ENCODE measurements at regions not wholly inside any gene's neighbourhood (a gene's known extent, or its start where the extent isn't known, plus 50 kb on each side); places are given as distances from the start of the nearest gene placed in this dataset.
A peak's percentile ranks its signal among the peaks of the same experiment; 100 is the strongest.
"Not testable (repeated sequence)": the region's sequence is repeated elsewhere in the genome, so short reads cannot be mapped to it uniquely, and the experiment has no call there.

DNA sequence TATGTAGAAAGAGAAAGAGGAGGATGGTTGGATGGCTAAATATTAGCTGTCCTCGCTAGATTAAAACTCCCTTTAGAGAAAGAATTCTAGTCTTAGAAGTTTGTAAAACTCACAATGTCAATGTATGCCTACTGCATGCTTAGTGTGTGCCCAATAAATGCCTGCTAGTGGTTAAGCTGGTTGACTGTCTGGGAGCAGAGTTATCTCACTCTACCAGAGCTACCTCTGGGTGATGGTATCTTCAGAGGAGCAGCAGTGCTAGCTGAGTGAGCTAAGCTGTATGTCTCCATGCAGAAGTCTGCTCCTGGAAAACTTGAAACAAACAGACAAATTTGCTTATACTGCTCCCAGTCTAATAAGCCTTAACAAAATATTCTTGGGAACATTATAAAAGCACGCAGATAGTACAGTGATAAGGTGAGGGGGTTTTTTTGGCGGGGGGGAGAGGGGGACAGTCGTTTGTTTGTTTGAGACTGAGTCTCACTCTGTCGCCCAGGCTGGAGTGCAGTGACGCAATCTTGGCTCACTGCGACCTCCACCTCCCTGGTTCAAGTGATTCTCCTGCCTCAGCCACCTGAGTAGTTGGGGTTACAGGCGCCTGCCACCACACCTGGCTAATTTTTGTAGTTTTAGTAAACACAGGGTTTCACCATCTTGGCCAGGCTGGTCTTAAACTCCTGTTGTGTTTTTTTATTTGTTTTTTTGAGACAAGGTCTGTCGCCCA lies 202.8 kb upstream of the TSC22D1 start:
- ChIA-PET CTCF (interaction anchor here (0.6 kb wide), 1 partner anchor 10 kb away, joined by 4 read pairs; no protein-coding TSS in a partner anchor), POLR2A (no interaction called here)
- no peak for TF ChIP-seq CTCF (IDR thresholded peaks at IDR 0.05)
- no peaks in the 10 kb centered on the region for H3K27me3 Mint-ChIP-seq
- H3K9me3 Mint-ChIP-seq = peaks cover 5% of the 10 kb centered on the region
- H3K27ac Mint-ChIP-seq = no peak overlapping the region
- no peaks in the 10 kb centered on the region for H3K36me3 Mint-ChIP-seq (ENCODE audit: low read depth)
- H3K4me1 ChIP-seq (ENCODE audit: insufficient read depth, low read length) = no peaks in the 10 kb centered on the region
- no peak overlapping the region for H3K4me3 ChIP-seq (ENCODE audit: low read length)
- intact Hi-C loops (cut with DNase I, micrococcal nuclease) = no loop called here
- H3K27ac ChIP-seq (ENCODE audit: low read depth in 1 of 2, low read length in 2 of 2) = no peak overlapping the region
- H3K27me3 ChIP-seq (ENCODE audit: control insufficient read depth in 1 of 2, insufficient read depth in 2 of 2, low read length in 2 of 2) = peaks cover 0 to 4% of the 10 kb centered on the region in 2 experiments
- DNase-seq (no peak), ATAC-seq (ENCODE audit: poor library complexity) (no peak)
- no peak overlapping the region for H3K4me3 Mint-ChIP-seq
- no peaks in the 10 kb centered on the region for H3K9me3 ChIP-seq (ENCODE audit: control insufficient read depth in 1 of 2, insufficient read depth in 1 of 2, low read length in 2 of 2)
- no peaks in the 10 kb centered on the region for H3K36me3 ChIP-seq (ENCODE audit: insufficient read depth, low read length)
- H3K4me1 Mint-ChIP-seq (ENCODE audit: low read depth) = no peaks in the 10 kb centered on the region

GRCh38 chr13:44775290-44775689 lies 199.2 kb upstream of the TSC22D1 start:
- H3K4me3 Mint-ChIP-seq; H3K4me1 ChIP-seq (ENCODE audit: insufficient read depth, low read length); H3K4me1 Mint-ChIP-seq (ENCODE audit: low read depth); H3K9me3 Mint-ChIP-seq; CTCF ChIA-PET; H3K4me3 ChIP-seq (ENCODE audit: low read length); H3K27ac ChIP-seq (ENCODE audit: low read depth in 1 of 2, low read length in 2 of 2); H3K27me3 ChIP-seq (ENCODE audit: control insufficient read depth in 1 of 2, insufficient read depth in 2 of 2, low read length in 2 of 2); H3K36me3 Mint-ChIP-seq (ENCODE audit: low read depth); H3K9me3 ChIP-seq (ENCODE audit: control insufficient read depth in 1 of 2, insufficient read depth in 1 of 2, low read length in 2 of 2); H3K27ac Mint-ChIP-seq; H3K36me3 ChIP-seq (ENCODE audit: insufficient read depth, low read length); DNase-seq; intact Hi-C loops (cut with DNase I, micrococcal nuclease); ATAC-seq (ENCODE audit: poor library complexity); H3K27me3 Mint-ChIP-seq; POLR2A ChIA-PET: not testable (repeated sequence)

DNA sequence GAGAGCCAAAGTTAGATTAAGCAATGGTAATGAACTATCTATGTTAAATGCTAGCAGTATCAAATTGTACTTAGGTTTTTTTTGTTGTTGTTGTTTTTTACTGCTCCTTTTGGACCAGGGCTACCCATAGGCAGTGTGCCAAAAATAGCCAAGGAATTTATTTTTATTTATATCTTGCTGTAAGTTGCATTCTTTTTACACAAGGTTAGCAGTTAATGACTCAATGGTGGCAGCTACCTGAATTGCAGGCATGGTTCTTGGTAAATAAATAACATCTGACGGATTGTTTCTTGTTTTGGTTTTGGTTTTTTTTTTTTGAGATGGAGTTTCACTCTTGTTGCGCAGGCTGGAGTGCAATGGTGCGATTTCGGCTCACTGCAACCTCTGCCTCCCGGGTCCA lies 194.8 kb upstream of the TSC22D1 start:
- Mint-ChIP-seq H3K9me3 (peaks cover 5% of the 10 kb centered on the region), H3K4me1 (ENCODE audit: low read depth) (peaks cover 25% of the 10 kb centered on the region), H3K27ac (no peak overlapping the region), H3K27me3 (no peaks in the 10 kb centered on the region), H3K4me3 (no peak overlapping the region), H3K36me3 (ENCODE audit: low read depth) (no peaks in the 10 kb centered on the region)
- H3K9me3 ChIP-seq (ENCODE audit: control insufficient read depth in 1 of 2, insufficient read depth in 1 of 2, low read length in 2 of 2) = no peaks in the 10 kb centered on the region
- H3K36me3 ChIP-seq (ENCODE audit: insufficient read depth, low read length) = no peaks in the 10 kb centered on the region
- no peak for DNase-seq
- no peak overlapping the region for H3K4me3 ChIP-seq (ENCODE audit: low read length)
- H3K4me1 ChIP-seq (ENCODE audit: insufficient read depth, low read length) = peaks cover 14% of the 10 kb centered on the region
- intact Hi-C loops (cut with DNase I, micrococcal nuclease) = no loop called here
- ChIA-PET POLR2A (interaction anchor here (0.7 kb wide), 1 partner anchor 58 kb away, joined by 3 read pairs; no protein-coding TSS in a partner anchor), CTCF (no interaction called here)
- H3K27me3 ChIP-seq (ENCODE audit: control insufficient read depth in 1 of 2, insufficient read depth in 2 of 2, low read length in 2 of 2) = no peaks in the 10 kb centered on the region
- no peak for TF ChIP-seq CTCF (IDR thresholded peaks at IDR 0.05)
- no peak for ATAC-seq (ENCODE audit: poor library complexity)
- no peak overlapping the region for H3K27ac ChIP-seq (ENCODE audit: low read depth in 1 of 2, low read length in 2 of 2)

- intact Hi-C loops (cut with DNase I, micrococcal nuclease) = no loop called here
- Histone ChIP-seq H3K4me3 (ENCODE audit: low read length) (no peak overlapping the region), H3K27me3 (ENCODE audit: control insufficient read depth in 1 of 2, insufficient read depth in 2 of 2, low read length in 2 of 2) (no peaks in the 10 kb centered on the region), H3K27ac (ENCODE audit: low read depth in 1 of 2, low read length in 2 of 2) (no peak overlapping the region), H3K36me3 (ENCODE audit: insufficient read depth, low read length) (no peaks in the 10 kb centered on the region), H3K4me1 (ENCODE audit: insufficient read depth, low read length) (peaks cover 14% of the 10 kb centered on the region), H3K9me3 (ENCODE audit: control insufficient read depth in 1 of 2, insufficient read depth in 1 of 2, low read length in 2 of 2) (no peaks in the 10 kb centered on the region)
- Mint-ChIP-seq H3K27me3 (no peaks in the 10 kb centered on the region), H3K4me1 (ENCODE audit: low read depth) (peaks cover 25% of the 10 kb centered on the region), H3K36me3 (ENCODE audit: low read depth) (no peaks in the 10 kb centered on the region), H3K27ac (peak overlapping the region; percentile 31), H3K4me3 (no peak overlapping the region), H3K9me3 (peaks cover 1% of the 10 kb centered on the region)
- DNase-seq (no peak), ATAC-seq (ENCODE audit: poor library complexity) (no peak)
- POLR2A ChIA-PET = no interaction called here
- CTCF ChIA-PET = no interaction called here
- TF ChIP-seq CTCF (IDR thresholded peaks at IDR 0.05) = no peak
These were observed 193.6 kb upstream of the TSC22D1 start for GRCh38 chr13:44769686-44770085.

Data from CD4-positive, alpha-beta T cell (primary cell).